NCI-H128 (cell line): ENCODE measurements at regions not wholly inside any gene's neighbourhood (a gene's known extent, or its start where the extent isn't known, plus 50 kb on each side); places are given as distances from the start of the nearest gene placed in this dataset.
A peak's percentile ranks its signal among the peaks of the same experiment; 100 is the strongest.

Experiments
- DNase-seq: peaks from one replicate; lab custom pipeline; 2025; ENCODE audit not compliant: unreplicated experiment; lab: John Stamatoyannopoulos, UW

GRCh38 chr19:29395111-29395733, 130.6 kb upstream of the VSTM2B start:
- no peak for DNase-seq

- no peak for DNase-seq
Measured at GRCh38 chr19:29395734-29396414, 129.9 kb upstream of the VSTM2B start.

DNA sequence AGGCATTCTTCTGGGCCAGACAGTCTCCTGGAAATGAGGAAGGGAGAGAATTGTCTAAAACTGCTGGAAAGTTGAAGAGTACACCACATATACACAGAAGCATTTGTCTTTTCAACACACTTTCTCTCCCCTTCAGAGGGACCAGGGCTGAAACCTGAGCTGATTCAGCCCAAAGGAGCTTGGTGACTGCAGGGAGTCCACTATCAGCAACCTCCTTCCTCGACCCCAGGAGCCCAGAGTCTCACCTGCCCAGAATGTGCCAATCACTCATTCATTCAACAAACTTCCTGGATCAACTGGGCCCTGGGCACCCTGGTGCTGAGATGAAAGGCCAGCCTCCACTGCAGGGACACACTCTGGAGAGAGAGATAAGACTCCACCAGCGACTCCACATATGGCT, 128.9 kb upstream of the VSTM2B start:
- DNase-seq, result no peak

- DNase-seq, result no peak
Measured at GRCh38 chr19:29397748-29398147, 128.0 kb upstream of the VSTM2B start.

DNA sequence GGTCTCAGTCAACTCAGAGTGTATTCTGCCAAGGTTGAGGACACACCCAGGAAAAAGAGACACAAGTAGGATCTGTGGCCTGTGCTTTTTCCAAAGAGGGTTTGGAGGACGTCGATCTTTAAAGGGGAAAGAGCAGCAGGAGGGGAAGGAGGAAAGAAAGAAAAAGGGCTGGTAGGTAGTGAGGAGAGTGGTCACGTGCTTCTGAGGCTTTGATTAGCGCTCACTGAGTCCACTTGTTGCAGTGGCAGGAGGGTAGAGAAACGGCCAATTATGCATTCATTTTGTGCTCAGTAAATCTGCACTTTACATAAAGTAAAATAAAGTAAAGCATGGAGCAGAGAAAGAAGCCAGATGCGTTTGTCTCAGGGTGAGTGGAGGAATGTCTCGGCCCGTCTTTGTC, 126.0 kb upstream of the VSTM2B start:
- DNase-seq, result no peak

GRCh38 chr19:29400917-29401711, 124.7 kb upstream of the VSTM2B start:
- DNase-seq, result no peak

GRCh38 chr19:29401712-29402421, 123.9 kb upstream of the VSTM2B start:
- DNase-seq, result no peak

GRCh38 chr19:29402563-29402962, 123.2 kb upstream of the VSTM2B start:
- DNase-seq, result no peak

GRCh38 chr19:29404015-29404414, 121.8 kb upstream of the VSTM2B start:
- DNase-seq, result no peak

DNA sequence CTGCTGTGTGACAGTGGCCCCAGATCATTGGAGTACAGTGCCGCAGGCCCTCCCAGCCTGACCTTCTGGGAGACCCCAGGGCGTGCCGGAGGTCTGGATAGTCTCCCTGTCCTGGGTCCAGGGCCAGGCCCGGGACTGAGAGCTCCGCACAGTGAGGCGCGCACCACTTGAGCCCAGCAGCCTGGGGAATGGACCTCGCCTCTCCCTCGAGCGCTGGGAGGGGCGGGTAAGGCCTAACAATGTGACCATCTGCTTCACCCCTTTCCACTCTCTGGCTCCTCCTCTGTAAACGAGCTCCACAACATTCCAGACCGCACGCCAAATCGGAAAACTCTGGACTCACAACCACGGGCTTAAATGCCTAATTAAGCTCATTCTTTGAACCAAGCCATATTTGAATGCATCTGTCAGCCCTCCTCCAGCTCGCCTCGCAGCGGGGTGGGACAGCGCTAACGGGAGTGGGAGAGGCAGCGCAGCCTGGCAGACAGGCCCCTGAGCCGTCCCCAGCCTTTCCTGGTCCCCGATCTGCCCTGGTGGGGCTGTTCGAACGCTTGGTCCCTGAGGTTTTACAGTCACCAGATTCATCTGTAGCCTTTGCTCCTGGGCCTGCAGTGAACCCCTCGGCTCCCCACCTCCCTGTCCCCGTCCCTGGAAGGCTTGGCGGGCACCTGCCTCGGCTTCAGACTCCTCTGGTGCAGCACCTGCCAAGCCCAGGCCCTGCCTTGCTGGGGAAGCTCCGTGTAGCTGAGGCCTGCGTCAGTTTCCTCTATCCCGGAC, 120.7 kb upstream of the VSTM2B start:
- peak; percentile 49 for DNase-seq

GRCh38 chr19:29405728-29405995, 120.1 kb upstream of the VSTM2B start:
- no peak for DNase-seq

DNA sequence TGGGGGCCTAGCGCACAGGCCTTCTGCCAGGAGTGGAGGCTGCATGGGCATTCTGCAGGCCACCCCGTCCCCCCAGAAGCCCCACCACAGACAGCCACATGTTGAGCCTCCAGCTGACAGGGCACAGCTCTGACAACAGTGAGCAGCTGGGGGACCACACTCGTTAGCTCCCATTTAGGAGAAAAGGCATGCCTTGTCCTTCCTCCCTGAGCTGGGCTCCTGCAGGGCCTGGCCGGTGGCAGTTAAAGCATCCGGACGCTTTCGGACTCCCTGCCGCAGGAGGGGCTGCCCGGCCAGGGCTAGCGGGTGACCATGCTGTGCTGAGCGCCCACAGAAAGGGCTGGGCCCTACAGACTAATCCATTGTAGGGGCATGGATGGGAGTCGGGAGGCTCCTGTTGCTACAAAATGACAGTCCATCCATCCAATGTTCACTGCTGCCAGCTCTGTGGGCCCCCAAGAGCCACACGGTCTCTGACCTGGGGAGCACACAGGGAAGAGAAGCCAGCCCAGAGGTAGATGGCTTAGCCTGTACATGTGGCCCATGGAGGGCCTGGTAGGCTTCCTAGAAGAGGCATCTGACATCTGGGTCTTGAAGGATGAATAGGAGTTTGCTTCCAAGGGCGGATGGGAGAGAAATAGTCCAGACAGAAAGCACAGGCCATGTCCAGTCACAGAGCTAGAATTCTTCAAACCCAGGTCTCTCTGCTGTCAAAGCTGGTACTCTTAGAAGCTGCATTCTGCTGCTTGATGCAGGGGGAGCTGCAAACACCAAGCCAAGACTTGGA, 116.5 kb upstream of the VSTM2B start:
- no peak for DNase-seq

- no peak for DNase-seq
Measured at GRCh38 chr19:29410601-29411000, 115.2 kb upstream of the VSTM2B start.

DNA sequence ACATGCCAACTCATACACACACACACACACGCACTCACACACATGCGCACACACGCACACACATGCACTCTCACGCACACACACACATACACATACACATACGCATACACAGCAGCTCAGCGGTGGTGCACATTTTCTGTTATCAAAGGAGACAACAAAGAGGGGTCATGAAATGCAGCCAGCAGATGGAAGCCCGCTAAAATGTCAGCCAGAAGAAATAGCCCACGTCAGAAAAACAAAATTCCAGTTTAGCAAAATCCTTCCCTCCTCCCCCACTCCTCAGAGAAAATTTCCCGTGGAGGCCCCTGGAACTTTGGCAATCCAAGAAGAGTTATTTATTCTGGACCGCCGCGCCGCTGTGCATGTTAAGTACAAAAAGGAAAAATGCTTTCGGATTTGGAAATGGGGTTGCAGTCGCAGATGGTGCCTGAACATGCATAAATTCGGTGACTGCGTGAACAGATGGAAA, 114.6 kb upstream of the VSTM2B start:
- no peak for DNase-seq

GRCh38 chr19:29413435-29413834, 112.4 kb upstream of the VSTM2B start:
- DNase-seq, result no peak

DNA sequence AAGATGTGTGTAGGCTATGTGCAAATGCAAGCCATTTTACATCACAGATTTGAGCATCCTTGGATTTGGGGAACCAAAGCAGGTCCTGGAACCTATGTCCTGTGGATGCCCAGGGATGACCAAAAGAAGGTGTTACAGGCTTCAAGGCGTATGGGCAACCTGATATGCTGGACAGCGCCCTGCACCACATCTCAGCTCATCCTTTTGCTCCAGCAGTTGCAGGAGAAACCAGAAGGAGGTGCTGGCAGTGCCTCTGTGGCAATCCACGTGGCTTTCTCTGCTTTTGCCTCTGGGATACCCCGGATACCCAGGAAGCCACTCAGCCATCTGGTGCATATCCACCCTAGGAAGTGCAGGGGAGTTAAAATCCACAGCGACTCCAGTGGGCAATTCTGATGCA, 110.3 kb upstream of the VSTM2B start:
- no peak for DNase-seq

DNA sequence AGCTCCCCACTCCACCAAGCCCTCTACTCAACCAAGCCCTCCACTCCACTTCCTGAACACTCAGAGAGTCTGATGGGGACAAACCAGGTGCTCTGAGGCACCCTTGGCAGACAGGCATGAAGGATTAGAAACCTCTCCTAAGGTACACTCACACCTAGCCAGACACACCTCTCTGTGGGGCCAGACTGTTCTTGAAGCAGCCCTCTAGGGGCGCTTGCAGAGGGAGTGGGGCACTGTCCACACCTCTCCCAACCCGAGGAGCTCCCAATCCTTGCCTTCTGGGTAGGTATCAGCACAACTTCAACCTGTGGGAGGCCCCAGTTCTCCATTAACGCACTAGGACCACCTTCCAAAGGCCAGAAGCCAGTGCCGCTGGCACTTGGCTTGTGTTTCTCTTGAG, 108.7 kb upstream of the VSTM2B start:
- no peak for DNase-seq

DNA sequence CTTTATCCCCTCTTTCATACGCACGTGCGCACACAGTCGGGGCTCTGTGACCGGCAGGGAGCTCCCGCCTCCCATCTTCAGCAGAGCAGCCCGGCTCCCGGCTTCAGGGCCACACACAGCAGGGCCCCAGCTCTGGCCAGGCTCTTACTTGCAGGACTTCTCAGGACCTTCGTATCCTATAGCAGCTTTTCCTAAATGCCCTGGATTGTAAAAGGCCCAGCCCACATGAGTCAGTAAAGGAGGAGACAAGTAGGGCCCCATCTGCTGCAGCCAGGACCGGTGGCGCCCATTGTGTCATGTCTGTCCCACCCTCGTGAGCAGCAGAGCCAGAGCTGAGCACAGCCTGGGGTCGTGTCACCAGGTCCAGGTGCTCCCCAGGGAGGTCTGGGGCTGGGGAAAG, 107.6 kb upstream of the VSTM2B start:
- DNase-seq, result no peak

GRCh38 chr19:29420065-29420464, 105.7 kb upstream of the VSTM2B start:
- no peak for DNase-seq
